Vagina (tissue), 2 donors: ENCODE measurements at regions not wholly inside any gene's neighbourhood (a gene's known extent, or its start where the extent isn't known, plus 50 kb on each side); places are given as distances from the start of the nearest gene placed in this dataset.
"Not testable (repeated sequence)": the region's sequence is repeated elsewhere in the genome, so short reads cannot be mapped to it uniquely, and the experiment has no call there.

Experiments used
- POLR2A ChIP-seq, 2 donors: fragments of 450-650 bp; IDR thresholded peaks; one replicate each; pipeline ENCODE4 v1.6.1; 2017; ENCODE audit warnings: antibody characterized with exemption in 2 of 2, mild to moderate bottlenecking in 2 of 2, moderate library complexity in 2 of 2
- TF ChIP-seq, protein P1 (sequence below), 3 experiments: fragments of 450-650 bp in 2 of 3; fragments of 200-600 bp in 1 of 3; sonication (generic) in 1 of 3; IDR thresholded peaks; one replicate each; pipeline ENCODE4 v1.5.1; 2017 to 2019; ENCODE audit warnings: antibody characterized with exemption in 3 of 3, mild to moderate bottlenecking in 2 of 3, moderate library complexity in 2 of 3

- TF ChIP-seq POLR2A (IDR thresholded peaks at IDR 0.05) = not testable (repeated sequence)
- TF ChIP-seq, protein P1, sequence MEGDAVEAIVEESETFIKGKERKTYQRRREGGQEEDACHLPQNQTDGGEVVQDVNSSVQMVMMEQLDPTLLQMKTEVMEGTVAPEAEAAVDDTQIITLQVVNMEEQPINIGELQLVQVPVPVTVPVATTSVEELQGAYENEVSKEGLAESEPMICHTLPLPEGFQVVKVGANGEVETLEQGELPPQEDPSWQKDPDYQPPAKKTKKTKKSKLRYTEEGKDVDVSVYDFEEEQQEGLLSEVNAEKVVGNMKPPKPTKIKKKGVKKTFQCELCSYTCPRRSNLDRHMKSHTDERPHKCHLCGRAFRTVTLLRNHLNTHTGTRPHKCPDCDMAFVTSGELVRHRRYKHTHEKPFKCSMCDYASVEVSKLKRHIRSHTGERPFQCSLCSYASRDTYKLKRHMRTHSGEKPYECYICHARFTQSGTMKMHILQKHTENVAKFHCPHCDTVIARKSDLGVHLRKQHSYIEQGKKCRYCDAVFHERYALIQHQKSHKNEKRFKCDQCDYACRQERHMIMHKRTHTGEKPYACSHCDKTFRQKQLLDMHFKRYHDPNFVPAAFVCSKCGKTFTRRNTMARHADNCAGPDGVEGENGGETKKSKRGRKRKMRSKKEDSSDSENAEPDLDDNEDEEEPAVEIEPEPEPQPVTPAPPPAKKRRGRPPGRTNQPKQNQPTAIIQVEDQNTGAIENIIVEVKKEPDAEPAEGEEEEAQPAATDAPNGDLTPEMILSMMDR (IDR thresholded peaks at IDR 0.05) = not testable (repeated sequence)
These were observed 141.5 kb upstream of the NPAP1 start for GRCh38 chr15:24534032-24534431.
